H9 (cell line): ENCODE measurements at regions not wholly inside any gene's neighbourhood (a gene's known extent, or its start where the extent isn't known, plus 50 kb on each side); places are given as distances from the start of the nearest gene placed in this dataset.

Experiments used
- DNase-seq: peaks from one replicate; pipeline ENCODE4 v3.0.0-alpha.2; 2017
- H2AFZ ChIP-seq: one replicate; pipeline ENCODE4 v1.6.1; 2013; ENCODE audit warnings: mild to moderate bottlenecking, low read length, control low read depth, moderate library complexity
- H2AK5ac ChIP-seq: 2 replicates; pipeline ENCODE4 v1.6.1; 2013; ENCODE audit warnings: low read length, control low read depth, mixed read lengths; ENCODE audit not compliant: insufficient read length
- H2BK120ac ChIP-seq: one replicate; pipeline ENCODE4 v1.6.1; 2013; ENCODE audit warnings: low read depth, mild to moderate bottlenecking, low read length, control low read depth, inconsistent platforms; ENCODE audit not compliant: poor library complexity, severe bottlenecking
- H2BK12ac ChIP-seq: 2 replicates; pipeline ENCODE4 v1.6.1; 2013; ENCODE audit warnings: low read length, control low read depth, mixed read lengths, low read depth; ENCODE audit not compliant: insufficient read length
- H2BK15ac ChIP-seq: 2 replicates; pipeline ENCODE4 v1.6.1; 2013; ENCODE audit warnings: low read depth, low read length, control low read depth
- H2BK20ac ChIP-seq: one replicate; pipeline ENCODE4 v1.6.1; 2013; ENCODE audit warnings: low read depth, mild to moderate bottlenecking, low read length, control low read depth, inconsistent platforms; ENCODE audit not compliant: poor library complexity, severe bottlenecking
- H2BK5ac ChIP-seq: 2 replicates; pipeline ENCODE4 v1.6.1; 2013; ENCODE audit warnings: low read length, control low read depth, mixed read lengths; ENCODE audit not compliant: insufficient read length
- H3K14ac ChIP-seq: 2 replicates; pipeline ENCODE4 v1.6.1; 2013; ENCODE audit warnings: low read length, control low read depth; ENCODE audit not compliant: insufficient read depth
- H3K18ac ChIP-seq: 2 replicates; pipeline ENCODE4 v1.6.1; 2013; ENCODE audit warnings: low read depth, mild to moderate bottlenecking, mixed read lengths, low read length, control low read depth; ENCODE audit not compliant: insufficient read length
- H3K23ac ChIP-seq: 2 replicates; pipeline ENCODE4 v1.6.1; 2013; ENCODE audit warnings: low read length, control low read depth, mixed read lengths, low read depth; ENCODE audit not compliant: insufficient read length
- H3K23me2 ChIP-seq: 2 replicates; pipeline ENCODE4 v1.6.1; 2013; ENCODE audit warnings: low read depth, mild to moderate bottlenecking, mixed read lengths, low read length, control low read depth; ENCODE audit not compliant: insufficient read length, poor library complexity, severe bottlenecking
- H3K27ac ChIP-seq: 2 replicates; pipeline ENCODE4 v1.5.1; 2013; ENCODE audit warnings: low read length, control low read depth, mixed read lengths, low read depth; ENCODE audit not compliant: insufficient read length
- H3K27me3 ChIP-seq: 2 replicates; pipeline ENCODE4 v1.6.1; 2013; ENCODE audit warnings: low read length, control low read depth, inconsistent platforms; ENCODE audit not compliant: insufficient read depth
- H3K4ac ChIP-seq: 2 replicates; pipeline ENCODE4 v1.6.1; 2013; ENCODE audit warnings: low read depth, mild to moderate bottlenecking, control low read depth, inconsistent platforms, low read length, moderate library complexity
- H3K4me1 ChIP-seq: 2 replicates; pipeline ENCODE4 v1.6.1; 2013; ENCODE audit warnings: low read length, control low read depth, inconsistent platforms; ENCODE audit not compliant: insufficient read depth
- H3K4me2 ChIP-seq: 2 replicates; pipeline ENCODE4 v1.6.1; 2013; ENCODE audit warnings: low read length, control low read depth, mixed read lengths; ENCODE audit not compliant: insufficient read length, insufficient read depth
- H3K56ac ChIP-seq: 2 replicates; pipeline ENCODE4 v1.6.1; 2013; ENCODE audit warnings: low read depth, mild to moderate bottlenecking, mixed read lengths, low read length, control low read depth; ENCODE audit not compliant: insufficient read length
- H3K79me1 ChIP-seq: 2 replicates; pipeline ENCODE4 v1.6.1; 2013; ENCODE audit warnings: low read depth, mild to moderate bottlenecking, moderate library complexity, low read length, control low read depth, inconsistent platforms; ENCODE audit not compliant: insufficient read depth, poor library complexity, severe bottlenecking
- H3K79me2 ChIP-seq: 2 replicates; pipeline ENCODE4 v1.6.1; 2013; ENCODE audit warnings: low read length, control low read depth, inconsistent platforms; ENCODE audit not compliant: insufficient read depth
- H3K9ac ChIP-seq: 2 replicates; pipeline ENCODE4 v1.6.1; 2013; ENCODE audit warnings: low read length, control low read depth, mixed read lengths; ENCODE audit not compliant: insufficient read length; ENCODE audit errors: extremely low read depth
- H3K9me3 ChIP-seq: one replicate; pipeline ENCODE4 v1.6.1; 2013; ENCODE audit warnings: low read depth, low read length, inconsistent platforms; ENCODE audit not compliant: control insufficient read depth
- H3T11ph ChIP-seq: one replicate; pipeline ENCODE4 v1.6.1; 2013; ENCODE audit warnings: mild to moderate bottlenecking, low read length, control low read depth, inconsistent platforms
- H4K20me1 ChIP-seq: one replicate; pipeline ENCODE4 v1.6.1; 2013; ENCODE audit not compliant: control insufficient read depth, insufficient read length, insufficient read depth
- H4K5ac ChIP-seq: 2 replicates; pipeline ENCODE4 v1.6.1; 2013; ENCODE audit warnings: low read depth, mild to moderate bottlenecking, mixed read lengths, low read length, control low read depth; ENCODE audit not compliant: insufficient read length
- H4K8ac ChIP-seq: replicated peaks from 2 replicates; pipeline ENCODE4 v1.6.1; 2013; ENCODE audit warnings: low read length, control low read depth, mixed read lengths, low read depth; ENCODE audit not compliant: insufficient read length
- H4K91ac ChIP-seq: 2 replicates; pipeline ENCODE4 v1.6.1; 2013; ENCODE audit warnings: low read depth, mild to moderate bottlenecking, moderate library complexity, mixed read lengths, low read length, control low read depth; ENCODE audit not compliant: insufficient read length
- H3K27ac Mint-ChIP-seq, 3 experiments: 2 replicates in 2 of 3; 3 replicates in 1 of 3; pipeline ENCODE4 v1.8.0; 2020 to 2021; ENCODE audit warnings: mixed read lengths in 3 of 3, mild to moderate bottlenecking in 1 of 3, moderate library complexity in 1 of 3
- H3K27me3 Mint-ChIP-seq: 2 replicates; pipeline ENCODE4 v1.8.0; 2021; ENCODE audit warnings: low read depth, mild to moderate bottlenecking, moderate library complexity, mixed read lengths
- H3K36me3 Mint-ChIP-seq, 3 experiments: 2 replicates in 2 of 3; 3 replicates in 1 of 3; pipeline ENCODE4 v1.8.0; 2020 to 2021; ENCODE audit warnings: low read depth in 3 of 3, mixed read lengths in 3 of 3; ENCODE audit not compliant: insufficient read depth in 1 of 3
- H3K4me1 Mint-ChIP-seq, 2 experiments: 2 replicates each; pipeline ENCODE4 v1.8.0; 2020; ENCODE audit warnings: mixed read lengths in 2 of 2
- H3K4me3 Mint-ChIP-seq, 2 experiments: 2 replicates in 1 of 2; 3 replicates in 1 of 2; pipeline ENCODE4 v1.8.0; 2020 to 2021; ENCODE audit warnings: mild to moderate bottlenecking in 2 of 2, mixed read lengths in 2 of 2, moderate library complexity in 1 of 2
- H3K9me3 Mint-ChIP-seq, 2 experiments: 2 replicates in 1 of 2; 3 replicates in 1 of 2; pipeline ENCODE4 v1.8.0; 2020; ENCODE audit warnings: mild to moderate bottlenecking in 2 of 2, mixed read lengths in 2 of 2, moderate library complexity in 1 of 2
- WGBS: extraction: QIAGEN DNeasy Blood & Tissue Kit; methylation state at CpG from one replicate; pipeline ENCODE4 v1.1.7; 2013; ENCODE audit warnings: missing lambda C conversion rate, low lambda C conversion rate, mixed read lengths; ENCODE audit not compliant: insufficient read length; ENCODE audit errors: extremely low coverage; 5-methylcytosine and 5-hydroxymethylcytosine counted together
- TF ChIP-seq, protein P1 (sequence below): fragments of 200-600 bp; sonication (generic); conservative IDR thresholded peaks from 3 replicates; pipeline ENCODE4 v1.8.0; 2021; ENCODE audit warnings: antibody characterized with exemption, mild to moderate bottlenecking

DNA sequence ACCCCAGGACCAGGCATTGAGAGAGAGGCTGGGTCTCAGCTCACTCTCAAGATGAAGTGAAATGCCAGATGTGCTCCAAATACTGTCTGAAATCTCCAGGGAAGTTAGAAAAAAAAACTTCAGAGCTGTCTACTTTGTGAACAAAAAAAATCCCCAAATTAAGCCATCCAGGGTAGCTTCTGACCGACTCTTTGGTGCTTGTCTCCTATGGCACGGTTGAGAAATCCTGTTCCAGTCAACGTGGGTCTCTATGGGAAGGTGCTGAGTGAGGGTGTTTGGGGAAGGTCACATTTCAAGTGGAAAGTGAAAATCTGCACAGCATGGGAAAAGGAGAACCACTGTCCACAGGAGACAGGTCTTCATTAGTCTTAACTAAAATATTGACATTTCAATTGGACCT, 322.5 kb upstream of the CFAP20DC start:
- Histone ChIP-seq H3K79me2 (no peaks in the 10 kb centered on the region), H3K4me2 (no peak overlapping the region), H3K23ac (no peak overlapping the region), H2AK5ac (no peak overlapping the region), H3K14ac (no peak overlapping the region), H4K20me1 (no peaks in the 10 kb centered on the region), H4K8ac (no peak overlapping the region), H2BK5ac (no peak overlapping the region), H3K4ac (no peak overlapping the region), H2BK15ac (no peak overlapping the region), H2BK20ac (no peak overlapping the region), H3K23me2 (no peaks in the 10 kb centered on the region), H3K4me1 (peaks cover 5% of the 10 kb centered on the region; the same call in 1 of the 2 replicates), H3K18ac (no peak overlapping the region), H3K27me3 (no peaks in the 10 kb centered on the region), H4K91ac (no peak overlapping the region), H2BK12ac (no peak overlapping the region), H2BK120ac (no peak overlapping the region), H3K79me1 (no peaks in the 10 kb centered on the region), H2AFZ (no peak overlapping the region), H3K9ac (no peak overlapping the region), H3K56ac (no peak overlapping the region), H4K5ac (no peak overlapping the region), H3T11ph (no peak overlapping the region), H3K27ac (no peak overlapping the region), H3K9me3 (no peaks in the 10 kb centered on the region)
- whole genome bisulfite sequencing: no CpG with 5 or more reads among the region's 3 CpGs
- H3K4me1 Mint-ChIP-seq: peaks cover 5% of the 10 kb centered on the region in 2 experiments
- no peaks in the 10 kb centered on the region for H3K9me3 Mint-ChIP-seq
- TF ChIP-seq, protein P1, sequence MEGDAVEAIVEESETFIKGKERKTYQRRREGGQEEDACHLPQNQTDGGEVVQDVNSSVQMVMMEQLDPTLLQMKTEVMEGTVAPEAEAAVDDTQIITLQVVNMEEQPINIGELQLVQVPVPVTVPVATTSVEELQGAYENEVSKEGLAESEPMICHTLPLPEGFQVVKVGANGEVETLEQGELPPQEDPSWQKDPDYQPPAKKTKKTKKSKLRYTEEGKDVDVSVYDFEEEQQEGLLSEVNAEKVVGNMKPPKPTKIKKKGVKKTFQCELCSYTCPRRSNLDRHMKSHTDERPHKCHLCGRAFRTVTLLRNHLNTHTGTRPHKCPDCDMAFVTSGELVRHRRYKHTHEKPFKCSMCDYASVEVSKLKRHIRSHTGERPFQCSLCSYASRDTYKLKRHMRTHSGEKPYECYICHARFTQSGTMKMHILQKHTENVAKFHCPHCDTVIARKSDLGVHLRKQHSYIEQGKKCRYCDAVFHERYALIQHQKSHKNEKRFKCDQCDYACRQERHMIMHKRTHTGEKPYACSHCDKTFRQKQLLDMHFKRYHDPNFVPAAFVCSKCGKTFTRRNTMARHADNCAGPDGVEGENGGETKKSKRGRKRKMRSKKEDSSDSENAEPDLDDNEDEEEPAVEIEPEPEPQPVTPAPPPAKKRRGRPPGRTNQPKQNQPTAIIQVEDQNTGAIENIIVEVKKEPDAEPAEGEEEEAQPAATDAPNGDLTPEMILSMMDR: no peak
- H3K27ac Mint-ChIP-seq: no peak overlapping the region
- no peak for DNase-seq
- H3K27me3 Mint-ChIP-seq: 0 out of 2 replicates have a peak, but pooled peaks cover 2% of the 10 kb centered on the region
- H3K4me3 Mint-ChIP-seq: no peak overlapping the region
- no peaks in the 10 kb centered on the region for H3K36me3 Mint-ChIP-seq
